Hematopoietic multipotent progenitor cell treated with erythropoietin and hydrocortisone succinate and interleukin-3 and kit ligand, for 8 days (in vitro differentiated cells): ENCODE measurements at regions not wholly inside any gene's neighbourhood (a gene's known extent, or its start where the extent isn't known, plus 50 kb on each side); places are given as distances from the start of the nearest gene placed in this dataset.

ENCODE experiments used
- DNase-seq: peaks from one replicate; pipeline ENCODE4 v3.0.0-alpha.2; 2015

DNA sequence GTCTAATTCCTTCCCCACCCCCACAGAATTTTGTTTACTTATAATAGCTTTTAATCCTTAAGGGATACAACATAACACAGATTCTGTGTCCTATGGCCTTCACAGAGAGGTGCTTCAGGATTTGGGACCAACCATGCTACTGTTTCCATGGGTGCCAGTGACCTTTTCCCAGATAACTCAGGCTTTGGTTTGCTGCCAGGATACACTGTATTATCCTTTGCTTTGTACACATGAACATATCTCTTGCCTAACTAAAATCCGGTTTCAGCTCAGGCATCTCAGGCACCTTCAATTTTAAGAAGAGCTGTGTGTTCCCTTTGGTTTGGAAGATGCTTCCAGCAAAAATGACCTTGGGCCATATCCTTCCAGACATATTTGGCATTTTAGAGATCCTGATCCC, 428.4 kb upstream of the CDH5 start:
- no peak for DNase-seq

DNA sequence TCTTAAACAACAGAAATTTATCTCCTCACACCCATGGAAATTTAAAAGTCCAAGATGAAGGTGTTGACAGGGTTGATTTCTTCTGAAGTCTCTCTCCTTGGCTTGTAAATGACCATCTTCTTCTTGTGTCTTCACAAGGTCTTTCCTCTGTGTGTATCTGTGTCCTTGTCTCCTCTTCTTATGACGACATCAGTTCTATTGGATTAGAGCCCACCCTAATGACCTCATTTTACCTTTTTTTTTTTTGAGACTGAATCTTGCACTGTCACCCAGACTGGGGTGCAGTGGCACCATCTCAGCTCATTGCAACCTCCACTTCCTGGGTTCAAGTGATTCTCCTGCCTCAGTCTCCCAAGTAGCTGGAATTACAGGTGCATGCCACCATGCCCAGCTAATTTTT, 429.0 kb upstream of the CDH5 start:
- no peak for DNase-seq

DNA sequence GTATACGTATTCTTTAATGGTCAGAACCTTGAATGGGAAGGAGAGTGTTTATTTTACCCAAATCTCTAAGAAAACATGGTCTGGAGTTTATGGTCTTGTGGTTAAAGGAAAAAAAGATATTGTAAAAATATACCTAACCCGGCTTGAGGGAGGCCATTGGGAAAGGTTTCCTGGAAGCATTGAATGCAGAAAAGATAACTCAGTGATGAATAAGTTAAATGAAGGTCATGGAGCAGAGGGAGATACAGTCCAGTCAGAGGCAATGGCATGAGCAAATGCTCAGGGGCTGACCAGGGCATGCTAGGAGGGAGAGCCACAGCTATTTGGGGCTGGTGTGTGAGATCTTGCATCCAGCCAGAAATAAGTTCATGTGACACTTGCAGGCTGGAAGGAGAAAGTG, 430.4 kb upstream of the CDH5 start:
- no peak for DNase-seq

DNA sequence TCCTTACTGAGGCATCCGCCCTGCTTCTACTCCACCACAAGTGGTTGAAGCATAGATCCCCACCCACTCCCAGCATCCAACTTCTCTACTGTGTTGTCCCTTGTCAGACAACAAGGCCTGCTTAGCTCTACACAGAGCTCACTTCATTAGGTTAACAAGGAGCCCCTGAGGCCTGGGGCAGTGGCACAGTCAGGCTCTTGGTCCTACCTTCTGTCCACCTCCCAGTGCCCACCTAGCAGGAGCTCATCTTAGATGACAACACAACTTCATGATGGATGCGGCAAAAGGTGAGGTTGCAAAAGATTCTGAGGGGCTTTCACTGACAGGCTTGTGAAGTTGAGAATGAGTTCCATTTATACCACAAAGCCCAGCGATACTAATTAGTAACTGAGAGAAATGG, 432.0 kb upstream of the CDH5 start:
- no peak for DNase-seq

DNA sequence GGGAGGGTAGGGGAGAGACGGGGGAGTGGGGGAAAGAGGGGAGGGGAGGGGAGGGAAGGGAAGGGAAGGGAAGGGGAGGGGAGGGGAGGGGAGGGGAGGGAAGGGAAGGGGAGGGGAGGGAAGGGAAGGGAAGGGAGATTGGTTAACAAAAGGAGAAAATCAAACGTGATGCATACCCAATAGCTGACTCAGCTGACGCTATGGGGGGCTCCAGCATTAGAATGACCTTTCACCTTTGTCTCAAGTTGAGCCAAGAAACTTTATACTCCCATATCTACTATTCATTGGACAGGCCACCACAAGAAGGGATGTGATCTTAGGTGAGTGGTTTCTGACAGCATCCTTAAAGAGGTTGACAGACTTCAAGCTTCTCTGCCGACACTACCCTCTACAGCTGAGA, 432.8 kb upstream of the CDH5 start:
- no peak for DNase-seq

DNA sequence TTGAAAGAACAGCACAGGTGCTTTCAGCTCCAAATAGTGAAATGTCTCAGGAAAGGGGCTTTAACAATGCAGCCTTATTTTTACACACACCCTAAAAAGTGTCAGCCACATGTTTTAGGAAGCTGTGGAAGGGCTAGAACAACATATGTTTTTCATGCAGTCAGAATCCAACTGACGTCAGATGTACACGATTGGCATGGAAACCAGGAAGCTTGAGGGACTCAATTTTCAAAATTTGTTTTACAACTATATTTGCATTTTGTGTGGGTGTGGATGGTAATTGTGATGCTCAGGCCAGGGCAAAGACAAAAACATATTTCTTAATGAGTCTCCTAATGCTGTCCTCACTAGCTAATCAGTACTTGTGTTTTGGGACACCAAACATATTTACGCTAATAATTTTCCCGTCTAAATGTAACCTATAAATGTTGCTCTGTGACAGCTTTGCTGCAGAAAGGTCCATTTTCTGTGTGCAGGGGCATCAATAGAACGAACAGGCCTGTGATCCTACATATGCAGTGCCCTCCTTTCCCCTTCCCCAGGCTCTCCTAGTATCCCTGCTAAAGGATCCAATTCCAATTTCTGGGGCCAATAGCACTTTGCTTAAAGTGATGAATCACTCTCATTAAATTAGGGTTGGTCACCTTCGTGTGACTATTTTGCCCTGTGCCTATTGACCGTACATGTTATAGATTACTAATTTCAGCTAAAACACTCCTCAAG, 434.0 kb upstream of the CDH5 start:
- DNase-seq, result no peak

DNA sequence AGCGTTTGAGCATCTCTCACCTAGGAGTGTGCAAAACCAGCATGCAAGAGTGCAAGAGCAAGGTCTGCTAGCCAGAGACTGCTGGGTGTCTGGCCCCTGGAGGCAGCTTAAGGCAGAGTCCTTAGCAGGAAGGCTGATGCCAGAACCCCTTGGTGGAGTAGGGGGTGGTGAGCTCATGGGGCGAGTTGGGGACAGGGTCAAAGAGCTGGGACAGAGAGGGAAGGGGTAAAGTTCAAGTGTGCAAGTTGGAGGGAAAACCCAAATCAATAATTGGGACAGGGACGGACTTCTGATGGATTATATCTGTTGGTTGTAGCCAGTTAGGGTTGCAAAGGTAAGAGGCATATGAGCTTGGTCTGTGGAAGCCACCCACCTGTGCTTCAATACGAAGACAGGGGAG, 443.6 kb upstream of the CDH5 start:
- DNase-seq, result no peak

DNA sequence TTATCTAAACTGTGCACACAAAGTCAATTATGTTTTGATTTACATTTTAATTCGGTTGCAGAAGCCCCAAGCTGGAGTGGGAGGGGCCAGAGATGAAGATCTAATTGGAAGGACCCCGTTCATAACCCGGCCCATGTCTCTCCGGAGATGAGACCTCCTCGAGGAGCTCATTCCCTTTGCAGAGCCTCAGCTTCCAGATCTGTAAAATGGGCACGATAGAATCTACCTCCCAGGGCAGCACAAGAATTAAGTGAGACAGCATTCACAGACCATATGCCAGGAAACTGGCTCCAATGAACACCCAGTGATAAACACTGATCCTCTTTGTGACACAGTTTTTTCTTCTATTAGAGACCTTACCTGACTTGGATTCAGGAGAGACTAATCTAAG, 446.5 kb upstream of the CDH5 start:
- no peak for DNase-seq

DNA sequence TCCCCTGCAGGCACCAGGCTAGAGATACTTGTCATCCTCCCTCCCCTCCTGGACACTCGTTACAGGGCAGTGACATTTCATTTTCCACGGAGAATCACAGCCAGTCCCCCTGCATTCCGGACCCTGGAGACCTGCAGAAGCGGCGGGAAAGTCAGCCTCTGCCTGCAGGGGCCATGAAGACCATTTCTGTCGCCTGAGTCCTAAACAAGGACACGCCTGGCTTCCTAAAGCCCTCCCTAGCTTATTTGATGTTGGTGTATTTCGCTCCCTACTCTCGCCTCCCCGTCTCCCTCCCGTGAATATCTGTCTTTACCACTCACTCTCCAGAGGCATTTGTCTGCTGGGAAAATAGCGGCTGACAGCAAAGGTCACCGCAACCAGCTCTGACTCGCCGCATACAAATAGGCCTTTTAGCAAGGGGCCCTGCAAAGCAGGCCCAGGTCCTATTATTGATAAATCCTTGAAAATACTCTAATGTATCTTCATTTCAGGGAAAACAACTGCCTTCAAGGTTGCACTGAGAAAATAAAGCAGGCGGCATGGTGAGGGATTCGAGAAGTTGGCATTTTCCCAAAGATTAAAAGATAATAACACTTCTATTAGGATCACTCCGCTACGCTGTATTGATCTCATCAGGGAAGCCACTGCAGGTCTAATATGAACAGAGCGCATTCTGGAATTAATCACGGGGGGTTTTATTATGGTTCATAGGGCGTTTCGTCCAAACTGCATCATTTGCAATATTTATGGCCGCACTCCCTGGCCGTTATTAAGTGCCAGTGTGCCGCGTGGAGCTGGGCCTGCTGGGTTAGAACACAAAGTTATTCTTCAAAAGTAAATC, 447.1 kb upstream of the CDH5 start:
- no peak for DNase-seq

DNA sequence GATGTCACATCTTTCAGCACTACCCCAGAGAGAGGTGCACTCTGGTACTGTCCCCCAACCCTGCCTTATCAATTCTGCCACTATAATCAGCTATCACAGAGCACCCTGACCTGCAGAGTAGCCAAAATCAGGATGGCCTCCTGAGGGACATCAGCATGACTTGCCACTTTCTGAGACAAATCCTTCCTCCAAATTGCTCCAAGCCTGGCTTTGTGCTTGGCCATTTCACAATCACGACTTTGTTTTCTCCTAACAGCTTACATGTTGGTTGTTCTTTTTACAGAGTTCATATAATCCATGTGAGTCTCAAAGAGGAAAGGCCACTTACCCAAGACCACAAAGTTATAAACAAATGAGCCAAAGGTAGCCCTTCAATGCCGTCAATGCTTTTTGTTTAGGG, 449.0 kb upstream of the CDH5 start:
- DNase-seq, result no peak

DNA sequence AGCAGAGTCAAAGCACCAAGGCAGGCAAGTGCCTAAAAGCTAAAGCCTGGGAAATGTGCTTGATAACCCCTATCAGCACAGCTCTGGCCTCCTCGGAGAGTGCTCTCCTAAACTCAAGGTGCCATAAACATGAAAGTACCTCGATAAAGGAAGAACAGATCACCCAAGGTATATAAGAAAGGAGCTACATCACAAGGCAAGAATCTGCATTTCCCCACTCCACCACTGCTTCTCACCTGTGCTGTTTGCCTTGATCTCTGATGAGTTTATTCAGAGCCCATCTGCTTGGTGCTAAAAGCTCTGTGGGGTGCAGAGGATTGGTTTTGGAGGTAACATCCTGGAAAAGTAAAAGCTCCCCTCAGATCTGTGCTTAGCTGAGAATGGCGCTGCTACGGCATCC, 449.5 kb upstream of the CDH5 start:
- no peak for DNase-seq

DNA sequence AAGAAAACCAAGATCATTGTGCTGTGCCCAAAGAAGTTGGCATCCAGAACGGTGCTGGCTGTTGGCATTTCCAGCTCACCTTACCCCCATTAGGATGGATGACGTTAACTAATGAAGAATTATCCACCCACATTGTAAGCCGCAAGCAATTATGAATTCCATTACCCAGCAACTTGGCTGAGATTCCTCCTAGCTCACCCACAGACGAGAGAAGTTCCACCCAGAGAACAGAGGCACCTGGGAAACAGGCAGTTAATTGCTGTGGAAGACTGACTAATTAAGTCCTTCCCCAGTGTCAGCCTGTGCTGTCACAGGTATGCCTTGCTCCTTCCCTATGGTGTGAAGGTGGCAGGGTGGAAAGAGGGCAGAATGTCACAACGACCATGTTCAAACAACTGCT, 456.2 kb upstream of the CDH5 start:
- no peak for DNase-seq

DNA sequence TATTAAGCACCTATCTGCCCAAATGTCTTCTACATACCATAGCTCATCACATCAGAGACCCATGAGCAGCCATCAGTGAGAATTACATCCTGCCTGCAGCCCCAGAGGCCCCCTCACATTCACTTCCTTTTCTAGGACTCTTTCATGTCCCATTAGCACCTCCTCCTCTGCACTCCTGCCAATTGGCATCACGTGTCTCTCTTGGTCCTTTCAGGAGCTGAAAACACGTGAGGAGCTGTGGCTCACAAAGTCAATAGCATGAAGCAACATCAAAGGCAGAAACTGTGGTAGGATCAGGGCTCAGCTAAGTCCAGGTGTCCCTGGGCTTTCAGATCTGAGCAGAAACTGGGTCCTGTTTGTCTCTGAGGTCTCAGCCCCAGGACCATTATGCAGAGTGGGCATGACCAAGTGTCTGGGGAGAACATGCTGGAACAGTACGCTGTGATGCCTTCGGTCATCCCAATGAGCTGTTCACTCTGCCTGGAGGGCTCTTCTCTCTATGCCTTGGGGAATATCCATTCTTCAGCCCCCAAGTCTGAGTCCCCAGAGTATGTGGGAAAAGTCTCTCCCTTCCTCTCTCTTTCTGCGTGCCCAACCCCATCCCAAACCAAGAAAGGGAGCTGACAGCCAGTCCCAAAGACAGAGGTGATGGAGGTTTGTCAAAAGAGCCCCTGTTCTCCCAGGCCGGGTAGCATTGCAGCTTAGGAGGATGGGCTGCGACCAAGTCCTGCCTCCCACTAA, 457.0 kb upstream of the CDH5 start:
- no peak for DNase-seq

DNA sequence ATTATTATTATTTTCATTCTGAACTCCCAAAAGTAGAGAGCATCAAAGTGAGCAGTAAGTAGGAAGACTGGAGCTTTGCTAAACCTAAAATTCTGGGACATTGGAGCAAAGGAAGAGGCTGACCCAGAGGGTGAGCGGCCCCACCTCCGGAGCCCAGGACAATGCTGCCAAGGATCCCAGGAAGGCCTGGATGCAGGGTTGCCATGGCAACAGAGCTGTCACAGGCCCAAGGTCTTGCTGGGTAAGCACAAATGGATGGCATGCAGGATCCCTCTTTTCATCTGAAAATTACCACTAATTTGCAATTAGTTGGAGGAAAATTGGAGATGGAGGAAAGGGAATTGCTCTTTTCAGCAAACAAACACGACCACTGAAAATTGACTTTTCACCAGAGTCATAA, 457.9 kb upstream of the CDH5 start:
- DNase-seq, result no peak

DNA sequence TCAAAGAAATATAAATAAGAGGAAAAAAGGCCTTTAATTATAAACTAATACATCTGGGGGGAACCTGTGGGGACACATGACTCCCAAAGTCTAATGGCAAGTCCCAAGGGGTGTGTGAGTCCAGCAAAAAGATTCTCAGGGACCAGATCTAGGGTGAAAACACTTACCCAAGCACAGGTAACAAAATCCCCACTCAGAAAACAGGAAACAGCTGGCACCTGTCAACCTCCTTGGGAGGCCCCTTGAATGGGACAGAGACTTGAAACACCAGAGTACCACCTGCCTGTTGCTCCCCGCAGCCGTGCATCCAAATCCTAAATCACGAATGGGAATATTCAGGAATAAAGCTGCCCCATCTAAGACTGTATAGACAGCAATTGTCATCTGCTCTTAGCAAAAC, 461.2 kb upstream of the CDH5 start:
- DNase-seq, result no peak

DNA sequence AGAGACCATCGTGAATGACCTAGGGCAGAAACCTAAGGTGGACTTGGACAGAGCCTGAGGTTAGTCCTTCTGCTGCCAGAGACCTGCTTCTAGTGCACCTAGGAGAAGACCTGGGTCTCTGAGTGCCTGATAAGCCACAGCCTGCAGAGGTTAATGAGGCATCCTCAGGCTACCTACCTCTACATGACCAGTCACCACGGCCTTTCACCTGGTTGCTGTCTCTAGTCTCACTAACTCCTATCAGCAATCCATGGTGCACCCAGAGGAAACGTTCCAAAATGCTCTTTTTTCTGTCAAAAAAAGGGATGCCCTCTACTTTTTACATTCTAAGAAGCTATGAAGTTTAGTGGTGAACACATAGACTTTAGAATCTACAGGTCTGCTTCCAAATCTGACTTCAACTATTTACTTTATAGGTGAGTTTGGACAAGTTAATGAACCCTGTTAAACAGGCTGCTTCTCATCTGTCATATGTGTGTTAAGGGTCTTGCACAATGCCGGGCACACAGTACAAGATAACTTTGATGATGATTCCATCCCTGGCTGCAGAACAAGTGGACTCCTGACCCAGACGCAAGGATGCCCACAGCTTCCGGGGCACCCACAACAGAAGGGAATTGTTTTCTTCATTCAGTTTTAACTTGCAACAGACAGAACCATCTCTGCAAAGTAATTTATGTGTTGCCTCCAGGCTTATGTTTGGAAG, 469.9 kb upstream of the CDH5 start:
- DNase-seq, result no peak

DNA sequence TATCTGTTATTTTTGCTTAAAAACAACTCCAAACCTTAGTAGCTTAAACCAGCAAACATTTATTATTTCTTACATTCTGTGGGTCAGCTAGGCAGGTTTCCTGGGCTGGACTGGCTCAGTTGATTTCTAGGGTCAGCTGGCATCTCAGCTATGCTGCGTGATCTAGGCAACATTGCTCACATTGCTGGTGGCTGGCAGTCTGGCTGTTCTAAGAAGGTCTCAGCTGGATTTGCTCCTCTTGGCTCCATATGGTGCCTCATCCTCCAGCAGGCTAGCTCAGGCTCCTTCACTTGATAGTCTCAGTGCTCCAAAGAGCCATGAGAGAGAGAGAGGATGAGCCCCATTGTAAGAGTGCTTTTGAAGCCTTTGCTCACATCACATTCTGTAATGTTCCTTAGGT, 470.6 kb upstream of the CDH5 start:
- no peak for DNase-seq

DNA sequence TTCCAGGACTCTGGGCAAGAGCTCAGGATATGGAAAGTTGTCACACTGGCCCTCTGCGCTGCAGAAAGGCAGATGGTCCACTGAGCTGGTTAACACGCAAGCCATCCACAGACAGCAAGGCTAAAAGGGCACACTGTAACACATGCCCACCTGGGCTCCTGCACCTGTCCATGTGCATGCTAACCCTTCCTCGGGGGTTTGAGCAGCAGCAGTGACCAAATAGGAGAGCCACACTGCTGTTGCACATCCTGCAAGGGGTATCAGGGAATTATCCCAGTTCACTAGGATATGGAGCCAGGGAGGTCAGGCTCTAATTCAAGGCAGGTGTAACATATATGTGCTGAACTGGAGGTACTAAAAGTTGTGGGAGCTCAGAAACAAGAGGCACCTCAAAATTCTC, 471.0 kb upstream of the CDH5 start:
- no peak for DNase-seq

DNA sequence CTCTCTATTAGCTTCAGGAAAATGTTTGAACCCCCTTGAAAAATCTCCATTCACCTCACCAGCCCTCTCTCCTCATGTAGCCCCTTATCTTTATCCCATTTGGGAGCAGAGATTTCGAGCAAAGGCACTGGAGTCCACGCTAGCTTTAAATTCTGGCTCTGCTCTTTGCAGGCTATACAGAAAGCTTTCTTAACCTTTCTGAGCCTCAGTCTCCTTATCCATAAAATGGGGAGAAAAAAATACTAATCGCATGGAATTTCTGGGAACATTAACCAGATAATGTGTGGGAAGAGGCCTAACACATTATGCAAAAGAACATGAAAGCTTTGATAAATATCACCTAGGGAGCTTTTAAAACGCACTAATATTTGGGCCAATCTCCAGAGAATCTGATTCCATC, 476.3 kb upstream of the CDH5 start:
- DNase-seq, result no peak

DNA sequence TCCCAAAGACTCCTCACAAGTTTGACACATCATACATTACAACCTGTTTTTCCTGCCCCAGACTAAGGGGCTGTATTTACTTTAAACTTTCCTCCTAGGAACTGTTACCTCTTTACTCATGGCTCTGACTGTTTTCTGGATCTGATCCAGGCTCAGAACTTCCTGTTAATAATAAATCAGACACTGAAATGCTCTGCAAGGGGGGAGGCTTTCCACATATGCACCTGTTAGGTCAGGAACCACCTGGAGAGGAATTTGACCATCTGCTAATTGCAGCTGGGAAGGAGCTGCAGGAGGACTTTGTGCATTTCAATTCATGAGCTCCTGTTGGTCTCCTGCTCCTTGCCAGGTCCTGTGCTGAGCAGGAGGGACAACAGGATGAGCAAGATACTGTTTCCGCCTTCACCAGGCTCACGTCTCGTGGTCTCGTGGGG, 476.9 kb upstream of the CDH5 start:
- DNase-seq, result no peak

DNA sequence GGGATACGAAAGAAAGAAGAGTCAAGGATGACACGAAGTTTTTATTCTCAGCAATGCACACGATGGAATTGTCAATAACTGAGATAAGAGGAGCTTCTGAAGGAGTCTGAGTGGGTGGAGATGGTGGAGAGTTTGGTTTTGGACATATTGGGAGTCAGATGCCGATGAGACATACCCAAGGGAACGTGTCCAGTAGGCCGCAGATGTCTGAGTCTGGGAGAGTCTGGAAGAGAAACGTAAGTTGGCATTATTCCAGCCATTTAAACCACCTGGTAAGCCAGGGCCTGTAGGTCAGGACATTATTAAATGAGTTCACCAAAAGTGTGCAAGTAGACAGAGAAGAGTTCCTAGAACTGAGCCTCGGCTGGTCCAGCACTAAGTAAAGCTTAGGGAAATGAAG, 478.3 kb upstream of the CDH5 start:
- no peak for DNase-seq

DNA sequence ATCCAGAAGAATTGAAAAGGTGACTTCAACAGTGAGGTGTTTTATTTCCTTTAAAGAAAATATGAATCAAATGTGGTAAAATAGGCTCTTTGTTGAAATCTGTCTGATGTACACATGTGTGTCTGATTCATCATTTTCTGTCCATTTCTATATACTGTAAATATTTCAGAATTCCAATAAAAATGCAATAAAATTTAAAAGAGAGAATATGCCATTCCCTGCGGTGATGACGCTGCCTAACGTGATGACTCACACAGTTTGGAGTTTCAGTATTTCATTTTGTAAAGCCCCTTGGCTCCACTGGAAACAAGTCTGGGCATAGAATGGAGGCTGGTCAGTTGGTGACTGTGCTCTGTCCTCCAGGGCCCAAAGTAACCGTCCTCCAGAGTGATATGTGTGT, 482.5 kb upstream of the CDH5 start:
- no peak for DNase-seq

DNA sequence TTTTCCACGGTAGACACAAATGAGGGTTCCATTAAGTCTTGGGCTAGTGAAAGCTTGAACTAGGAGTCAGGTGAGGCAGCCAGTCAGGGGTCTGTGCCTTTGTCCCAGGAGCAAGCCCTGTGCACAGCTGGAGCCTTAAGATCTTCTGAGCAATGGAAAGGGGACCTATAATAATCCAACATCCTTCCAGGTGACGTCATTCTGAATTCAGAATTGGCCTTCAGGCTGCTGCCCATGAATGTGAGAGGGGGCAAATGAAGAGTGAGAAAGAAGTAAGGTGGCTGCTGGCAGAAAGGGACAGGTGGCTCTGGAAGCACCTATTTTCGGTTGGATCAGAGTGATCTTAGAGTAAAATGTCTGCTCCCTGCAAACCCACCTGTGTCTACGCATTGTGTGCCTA, 488.1 kb upstream of the CDH5 start:
- no peak for DNase-seq
